ENCODE measurements at regions not wholly inside any gene's neighbourhood (a gene's known extent, or its start where the extent isn't known, plus 50 kb on each side); places are given as distances from the start of the nearest gene placed in this dataset.

- Mint-ChIP-seq H3K27ac (ENCODE audit: unreplicated experiment) (no peak overlapping the region), H3K4me1 (ENCODE audit: low read depth, unreplicated experiment) (no peaks in the 10 kb centered on the region), H3K27me3 (ENCODE audit: unreplicated experiment) (peaks cover 2% of the 10 kb centered on the region), H3K9me3 (ENCODE audit: unreplicated experiment) (no peaks in the 10 kb centered on the region), H3K4me3 (ENCODE audit: unreplicated experiment) (no peak overlapping the region), H3K36me3 (ENCODE audit: unreplicated experiment) (no peaks in the 10 kb centered on the region)
- no peak for DNase-seq
- TF ChIP-seq, protein P1, sequence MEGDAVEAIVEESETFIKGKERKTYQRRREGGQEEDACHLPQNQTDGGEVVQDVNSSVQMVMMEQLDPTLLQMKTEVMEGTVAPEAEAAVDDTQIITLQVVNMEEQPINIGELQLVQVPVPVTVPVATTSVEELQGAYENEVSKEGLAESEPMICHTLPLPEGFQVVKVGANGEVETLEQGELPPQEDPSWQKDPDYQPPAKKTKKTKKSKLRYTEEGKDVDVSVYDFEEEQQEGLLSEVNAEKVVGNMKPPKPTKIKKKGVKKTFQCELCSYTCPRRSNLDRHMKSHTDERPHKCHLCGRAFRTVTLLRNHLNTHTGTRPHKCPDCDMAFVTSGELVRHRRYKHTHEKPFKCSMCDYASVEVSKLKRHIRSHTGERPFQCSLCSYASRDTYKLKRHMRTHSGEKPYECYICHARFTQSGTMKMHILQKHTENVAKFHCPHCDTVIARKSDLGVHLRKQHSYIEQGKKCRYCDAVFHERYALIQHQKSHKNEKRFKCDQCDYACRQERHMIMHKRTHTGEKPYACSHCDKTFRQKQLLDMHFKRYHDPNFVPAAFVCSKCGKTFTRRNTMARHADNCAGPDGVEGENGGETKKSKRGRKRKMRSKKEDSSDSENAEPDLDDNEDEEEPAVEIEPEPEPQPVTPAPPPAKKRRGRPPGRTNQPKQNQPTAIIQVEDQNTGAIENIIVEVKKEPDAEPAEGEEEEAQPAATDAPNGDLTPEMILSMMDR (IDR thresholded peaks at IDR 0.05; ENCODE audit: partially characterized antibody, unreplicated experiment), result peak; percentile 86
These were observed 255.7 kb downstream of the MBNL1 start for GRCh38 chr3:152524198-152525140.

- Mint-ChIP-seq H3K4me1 (ENCODE audit: low read depth, unreplicated experiment) (no peaks in the 10 kb centered on the region), H3K36me3 (ENCODE audit: unreplicated experiment) (peaks cover 5% of the 10 kb centered on the region), H3K27ac (ENCODE audit: unreplicated experiment) (no peak overlapping the region), H3K27me3 (ENCODE audit: unreplicated experiment) (no peaks in the 10 kb centered on the region), H3K9me3 (ENCODE audit: unreplicated experiment) (no peaks in the 10 kb centered on the region), H3K4me3 (ENCODE audit: unreplicated experiment) (no peak overlapping the region)
- TF ChIP-seq, protein P1 (IDR thresholded peaks at IDR 0.05; ENCODE audit: partially characterized antibody, unreplicated experiment), result no peak
- DNase-seq, result no peak
These were observed 263.0 kb downstream of the MBNL1 start for GRCh38 chr3:152531717-152532116.

DNA sequence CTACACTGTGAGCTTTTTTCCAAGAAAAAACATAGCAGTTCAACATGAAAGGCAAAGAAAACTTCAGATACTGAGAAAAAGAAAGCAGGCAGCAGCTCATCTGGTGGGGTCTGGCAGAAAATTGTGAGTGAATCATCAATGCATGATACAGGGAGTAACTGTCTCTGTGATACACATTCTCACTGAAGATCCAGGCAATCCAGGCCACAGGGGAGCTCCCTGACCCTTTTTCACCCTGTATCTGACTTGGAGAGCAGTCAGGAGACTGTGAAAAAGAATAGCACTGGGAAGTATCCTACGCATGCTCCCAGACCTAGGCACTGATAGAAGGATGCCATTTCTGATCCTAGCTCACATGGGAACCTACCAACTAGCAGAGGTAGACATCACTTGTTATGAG is 269.8 kb downstream of the MBNL1 start:
- DNase-seq, result no peak
- Mint-ChIP-seq H3K9me3 (ENCODE audit: unreplicated experiment) (peaks cover 4% of the 10 kb centered on the region), H3K36me3 (ENCODE audit: unreplicated experiment) (peaks cover 5% of the 10 kb centered on the region), H3K27me3 (ENCODE audit: unreplicated experiment) (no peaks in the 10 kb centered on the region), H3K27ac (ENCODE audit: unreplicated experiment) (no peak overlapping the region), H3K4me1 (ENCODE audit: low read depth, unreplicated experiment) (no peaks in the 10 kb centered on the region), H3K4me3 (ENCODE audit: unreplicated experiment) (no peak overlapping the region)
- TF ChIP-seq, protein P1 (IDR thresholded peaks at IDR 0.05; ENCODE audit: partially characterized antibody, unreplicated experiment), result no peak

DNA sequence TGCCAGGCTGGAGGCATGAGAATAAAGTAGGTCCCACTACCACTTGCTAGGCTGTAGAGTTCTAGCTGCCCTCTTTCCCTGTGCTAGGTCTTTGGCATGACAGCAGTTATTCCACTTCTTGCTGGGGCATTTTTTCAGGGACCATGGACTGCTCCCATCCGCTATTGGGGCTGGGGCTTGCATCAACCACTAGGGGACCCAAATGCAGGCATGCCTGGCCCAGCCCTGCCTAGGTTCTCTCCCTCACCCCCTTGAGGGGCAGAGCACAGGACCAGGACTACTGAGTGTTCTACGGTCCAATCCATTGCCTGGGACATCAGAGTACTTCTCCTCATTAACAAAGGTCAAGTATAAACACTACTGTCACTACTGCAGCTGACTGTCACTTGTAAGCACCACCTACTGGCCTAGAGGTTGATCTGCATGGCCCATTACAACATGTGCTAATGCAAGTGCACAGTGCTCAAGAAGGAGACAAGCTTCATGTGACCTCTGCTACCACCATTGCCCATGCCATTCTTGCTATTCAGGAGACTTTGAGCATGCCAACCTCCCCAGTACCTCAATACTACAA is 270.5 kb downstream of the MBNL1 start:
- H3K4me1 Mint-ChIP-seq (ENCODE audit: low read depth, unreplicated experiment), result no peaks in the 10 kb centered on the region
- DNase-seq, result no peak
- H3K4me3 Mint-ChIP-seq (ENCODE audit: unreplicated experiment), result no peak overlapping the region
- H3K27ac Mint-ChIP-seq (ENCODE audit: unreplicated experiment), result no peak overlapping the region
- H3K9me3 Mint-ChIP-seq (ENCODE audit: unreplicated experiment), result peaks cover 4% of the 10 kb centered on the region
- H3K36me3 Mint-ChIP-seq (ENCODE audit: unreplicated experiment), result peaks cover 5% of the 10 kb centered on the region
- TF ChIP-seq, protein P1 (IDR thresholded peaks at IDR 0.05; ENCODE audit: partially characterized antibody, unreplicated experiment), result no peak
- no peaks in the 10 kb centered on the region for H3K27me3 Mint-ChIP-seq (ENCODE audit: unreplicated experiment)

DNA sequence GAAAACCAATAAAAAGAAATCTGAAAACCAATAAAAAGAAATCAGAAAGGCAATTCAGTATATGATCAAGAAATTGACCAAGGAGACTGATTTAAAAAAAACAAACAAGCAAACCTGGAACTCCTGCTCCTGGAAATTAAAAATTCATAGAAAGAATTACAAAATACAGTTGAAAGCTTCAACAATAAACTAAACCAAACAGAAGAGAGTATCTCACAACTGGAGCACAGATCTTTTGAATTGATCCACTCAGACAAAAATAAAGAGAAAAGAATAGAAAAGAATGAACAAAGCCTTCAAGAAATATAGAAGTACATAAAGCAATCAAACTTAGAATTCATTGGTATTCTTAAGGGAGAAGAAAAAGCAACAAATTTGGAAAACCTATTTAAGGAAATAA is 271.4 kb downstream of the MBNL1 start:
- H3K36me3 Mint-ChIP-seq (ENCODE audit: unreplicated experiment), result peaks cover 5% of the 10 kb centered on the region
- H3K4me3 Mint-ChIP-seq (ENCODE audit: unreplicated experiment), result no peak overlapping the region
- TF ChIP-seq, protein P1 (IDR thresholded peaks at IDR 0.05; ENCODE audit: partially characterized antibody, unreplicated experiment), result no peak
- no peaks in the 10 kb centered on the region for H3K27me3 Mint-ChIP-seq (ENCODE audit: unreplicated experiment)
- H3K9me3 Mint-ChIP-seq (ENCODE audit: unreplicated experiment), result peaks cover 4% of the 10 kb centered on the region
- H3K27ac Mint-ChIP-seq (ENCODE audit: unreplicated experiment), result no peak overlapping the region
- no peak for DNase-seq
- H3K4me1 Mint-ChIP-seq (ENCODE audit: low read depth, unreplicated experiment), result no peaks in the 10 kb centered on the region

Measured in glutamatergic neuron (in vitro differentiated cells).